Glutamatergic neuron (in vitro differentiated cells): ENCODE measurements at regions not wholly inside any gene's neighbourhood (a gene's known extent, or its start where the extent isn't known, plus 50 kb on each side); places are given as distances from the start of the nearest gene placed in this dataset.
"Not testable (repeated sequence)": the region's sequence is repeated elsewhere in the genome, so short reads cannot be mapped to it uniquely, and the experiment has no call there.

ENCODE experiments used
- DNase-seq: peaks from one replicate; pipeline ENCODE4 v3.0.0; 2022
- H3K27ac Mint-ChIP-seq: one replicate; pipeline ENCODE4 v1.8.0; 2020; ENCODE audit warnings: mild to moderate bottlenecking, mixed read lengths, inconsistent platforms; ENCODE audit not compliant: unreplicated experiment
- H3K27me3 Mint-ChIP-seq: one replicate; pipeline ENCODE4 v1.8.0; 2020; ENCODE audit warnings: mild to moderate bottlenecking, moderate library complexity, mixed read lengths, inconsistent platforms; ENCODE audit not compliant: unreplicated experiment
- H3K36me3 Mint-ChIP-seq: one replicate; pipeline ENCODE4 v1.8.0; 2020; ENCODE audit warnings: mild to moderate bottlenecking, mixed read lengths, inconsistent platforms; ENCODE audit not compliant: unreplicated experiment
- H3K4me1 Mint-ChIP-seq: one replicate; pipeline ENCODE4 v1.8.0; 2020; ENCODE audit warnings: mild to moderate bottlenecking, low read depth, mixed read lengths, inconsistent platforms; ENCODE audit not compliant: unreplicated experiment
- H3K4me3 Mint-ChIP-seq: one replicate; pipeline ENCODE4 v1.8.0; 2020; ENCODE audit warnings: mild to moderate bottlenecking, mixed read lengths, inconsistent platforms; ENCODE audit not compliant: unreplicated experiment
- H3K9me3 Mint-ChIP-seq: one replicate; pipeline ENCODE4 v1.8.0; 2020; ENCODE audit warnings: mild to moderate bottlenecking, moderate library complexity, mixed read lengths, inconsistent platforms; ENCODE audit not compliant: unreplicated experiment
- CTCF ChIP-seq: fragments of 200-600 bp; sonication (generic); IDR thresholded peaks from one replicate; pipeline ENCODE4 v1.5.0; 2021; ENCODE audit not compliant: partially characterized antibody, unreplicated experiment

GRCh38 chr11:42849362-42849761, 462.4 kb upstream of the API5 start:
- no peaks in the 10 kb centered on the region for H3K9me3 Mint-ChIP-seq
- no peaks in the 10 kb centered on the region for H3K4me1 Mint-ChIP-seq

GRCh38 chr11:42857344-42857743, 454.5 kb upstream of the API5 start:
- no peaks in the 10 kb centered on the region for H3K36me3 Mint-ChIP-seq
- no peaks in the 10 kb centered on the region for H3K4me1 Mint-ChIP-seq
- no peak for DNase-seq
- H3K4me3 Mint-ChIP-seq: no peak overlapping the region
- H3K27me3 Mint-ChIP-seq: peaks cover 1% of the 10 kb centered on the region
- H3K9me3 Mint-ChIP-seq: no peaks in the 10 kb centered on the region
- no peak overlapping the region for H3K27ac Mint-ChIP-seq
- no peak for TF ChIP-seq CTCF

More at GRCh38 chr11:42849362-42849761, 462.4 kb upstream of the API5 start:
- no peak overlapping the region for H3K4me3 Mint-ChIP-seq
- H3K27ac Mint-ChIP-seq: no peak overlapping the region
- no peaks in the 10 kb centered on the region for H3K27me3 Mint-ChIP-seq
- no peak for DNase-seq
- no peak for TF ChIP-seq CTCF
- no peaks in the 10 kb centered on the region for H3K36me3 Mint-ChIP-seq

- no peak for TF ChIP-seq CTCF
- no peaks in the 10 kb centered on the region for H3K27me3 Mint-ChIP-seq
- H3K27ac Mint-ChIP-seq: no peak overlapping the region
- peaks cover 2% of the 10 kb centered on the region for H3K9me3 Mint-ChIP-seq
- no peaks in the 10 kb centered on the region for H3K36me3 Mint-ChIP-seq
- DNase-seq: no peak
- no peak overlapping the region for H3K4me3 Mint-ChIP-seq
- no peaks in the 10 kb centered on the region for H3K4me1 Mint-ChIP-seq
Observed at GRCh38 chr11:42870480-42870879, 441.3 kb upstream of the API5 start.

- H3K36me3 Mint-ChIP-seq, H3K4me1 Mint-ChIP-seq, H3K27me3 Mint-ChIP-seq, DNase-seq, H3K9me3 Mint-ChIP-seq, H3K4me3 Mint-ChIP-seq, H3K27ac Mint-ChIP-seq: not testable (repeated sequence)
Observed at GRCh38 chr11:42873800-42874405, 437.9 kb upstream of the API5 start.

GRCh38 chr11:42881335-42881734, 430.5 kb upstream of the API5 start:
- H3K9me3 Mint-ChIP-seq, H3K27me3 Mint-ChIP-seq, H3K4me1 Mint-ChIP-seq, H3K4me3 Mint-ChIP-seq, H3K27ac Mint-ChIP-seq, H3K36me3 Mint-ChIP-seq, DNase-seq: not testable (repeated sequence)

GRCh38 chr11:42890773-42891172, 421.0 kb upstream of the API5 start:
- no peak overlapping the region for H3K4me3 Mint-ChIP-seq
- no peaks in the 10 kb centered on the region for H3K4me1 Mint-ChIP-seq
- no peaks in the 10 kb centered on the region for H3K36me3 Mint-ChIP-seq
- DNase-seq: no peak
- H3K27me3 Mint-ChIP-seq: no peaks in the 10 kb centered on the region
- no peak overlapping the region for H3K27ac Mint-ChIP-seq
- TF ChIP-seq CTCF: no peak
- H3K9me3 Mint-ChIP-seq: no peaks in the 10 kb centered on the region
